ENCODE measurements at regions not wholly inside any gene's neighbourhood (a gene's known extent, or its start where the extent isn't known, plus 50 kb on each side); places are given as distances from the start of the nearest gene placed in this dataset.

GRCh38 chr2:198913394-198914152 lies 544.2 kb downstream of the SATB2 start:
- Histone ChIP-seq H3K27me3 (ENCODE audit: control insufficient read depth in 4 of 4, insufficient read depth in 4 of 4, low read length in 3 of 4) (no peaks in the 10 kb centered on the region), H3K4me3 (ENCODE audit: low read depth in 1 of 3, low read length in 3 of 3) (no peak overlapping the region), H3K36me3 (ENCODE audit: control insufficient read depth in 4 of 4, insufficient read depth in 3 of 4, low read depth in 1 of 4, low read length in 3 of 4) (no peaks in the 10 kb centered on the region), H3K9ac (ENCODE audit: low read depth in 1 of 2, low read length in 2 of 2) (no peak overlapping the region), H3K27ac (ENCODE audit: low read depth in 1 of 2, low read length in 2 of 2) (no peak overlapping the region), H3K9me3 (ENCODE audit: control insufficient read depth in 4 of 4, low read length in 3 of 4) (no peaks in the 10 kb centered on the region), H3K4me1 (ENCODE audit: control insufficient read depth in 4 of 4, insufficient read depth in 4 of 4, low read length in 3 of 4) (no peaks in the 10 kb centered on the region)
- TF ChIP-seq CTCF (IDR thresholded peaks at IDR 0.05; ENCODE audit: low read depth, low read length, missing input control) (no peak), RXRA (IDR thresholded peaks at IDR 0.05) (no peak)
- DNase-seq (ENCODE audit: low spot score): no peak

- no peak overlapping the region for H3K27ac ChIP-seq (ENCODE audit: low read depth in 1 of 2, low read length in 2 of 2)
- H3K4me1 ChIP-seq (ENCODE audit: control insufficient read depth in 4 of 4, insufficient read depth in 4 of 4, low read length in 3 of 4): no peaks in the 10 kb centered on the region
- no peaks in the 10 kb centered on the region for H3K36me3 ChIP-seq (ENCODE audit: control insufficient read depth in 4 of 4, insufficient read depth in 3 of 4, low read depth in 1 of 4, low read length in 3 of 4)
- H3K27me3 ChIP-seq (ENCODE audit: control insufficient read depth in 4 of 4, insufficient read depth in 4 of 4, low read length in 3 of 4): no peaks in the 10 kb centered on the region
- TF ChIP-seq REST (IDR thresholded peaks at IDR 0.05) (no peak), HNF4G (IDR thresholded peaks at IDR 0.05) (no peak), FOXA2 (IDR thresholded peaks at IDR 0.05) (no peak), YY1 (IDR thresholded peaks at IDR 0.05) (no peak), FOXA1 (IDR thresholded peaks at IDR 0.05) (no peak), HNF4A (conservative IDR thresholded peaks at IDR 0.05) (no peak), RAD21 (IDR thresholded peaks at IDR 0.05) (no peak), NR2F2 (IDR thresholded peaks at IDR 0.05) (no peak), ATF3 (IDR thresholded peaks at IDR 0.05) (no peak), MAX (IDR thresholded peaks at IDR 0.05) (no peak), SP1 (IDR thresholded peaks at IDR 0.05) (no peak), RXRA (IDR thresholded peaks at IDR 0.05) (no peak), TAF1 (conservative IDR thresholded peaks at IDR 0.05) (no peak)
- WGBS: 70% methylated on average over 2 of the region's 2 CpGs
- DNase-seq (ENCODE audit: low spot score): no peak
- H3K4me3 ChIP-seq (ENCODE audit: low read depth in 1 of 3, low read length in 3 of 3): no peak overlapping the region
- no peaks in the 10 kb centered on the region for H3K9me3 ChIP-seq (ENCODE audit: control insufficient read depth in 4 of 4, low read length in 3 of 4)
- H3K9ac ChIP-seq (ENCODE audit: low read depth in 1 of 2, low read length in 2 of 2): no peak overlapping the region
Measured at GRCh38 chr2:198909525-198910267, 548.0 kb downstream of the SATB2 start.

All from liver (tissue), 8 donors.